HCT116 (cell line): ENCODE measurements at regions not wholly inside any gene's neighbourhood (a gene's known extent, or its start where the extent isn't known, plus 50 kb on each side); places are given as distances from the start of the nearest gene placed in this dataset.

ENCODE experiments used
- ATAC-seq: fragments of 200-7000 bp; cut with Tn5 transposase; 2 replicates; pipeline ENCODE4 v1.9.1; 2020; ENCODE audit warnings: mild to moderate bottlenecking, moderate library complexity
- BruUV-seq: library from RNA; stranded (reverse); fragments of 400-500 nt; replicated peaks from 2 replicates; lab custom pipeline; 2021; lab: Mats Ljungman, UMichigan
- CTCF ChIA-PET: fragments of 300-600 bp; sonication (Branson Sonifier 250); formaldehyde crosslinking; loops from one replicate; lab custom pipeline; 2021; ENCODE audit warnings: antibody characterized with exemption; lab: Charles Lee
- POLR2A ChIA-PET: fragments of 300-600, 350-600 bp; sonication (Branson Sonifier 250); formaldehyde crosslinking; loops from one replicate; lab custom pipeline; 2021; ENCODE audit warnings: antibody characterized with exemption; lab: Charles Lee
- RAD21 ChIA-PET, 2 experiments: fragments of 300-600 bp; sonication (Branson Sonifier 250); formaldehyde crosslinking; loops; one replicate each; lab custom pipeline; 2023; ENCODE audit warnings: low total read pairs in 2 of 2; ENCODE audit not compliant: uncharacterized antibody in 2 of 2, unreplicated experiment in 2 of 2, low non-redundant PET in 1 of 2; lab: Charles Lee
- DNase-seq: peaks from one replicate; pipeline ENCODE4 v3.0.0-alpha.2; 2010; ENCODE audit warnings: low read depth, low spot score
- H2AFZ ChIP-seq: fragments of 200-600 bp; shearing (Covaris generic), sonication (generic); 2 replicates; pipeline ENCODE4 v1.6.1; 2017; ENCODE audit warnings: low read depth, mixed run types, mixed read lengths, antibody characterized with exemption, low read length; ENCODE audit not compliant: poor library complexity, severe bottlenecking
- H3K27ac ChIP-seq: 2 replicates; pipeline ENCODE4 v1.5.1; 2012; ENCODE audit warnings: low read depth, low read length
- H3K27me3 ChIP-seq: fragments of 200-600 bp; sonication (generic); 2 replicates; pipeline ENCODE4 v1.6.1; 2016; ENCODE audit warnings: mixed run types, low read length, mixed read lengths; ENCODE audit not compliant: insufficient read depth
- H3K36me3 ChIP-seq, 2 experiments: fragments of 200-500 bp in 1 of 2; fragments of 200-600 bp in 1 of 2; sonication (Bioruptor generic) in 1 of 2; sonication (generic) in 1 of 2; 2 replicates each; pipeline versions ENCODE4 v1.5.1 to v1.6.1; 2014 to 2016; ENCODE audit warnings: low read length in 2 of 2, inconsistent platforms in 1 of 2, mixed read lengths in 1 of 2, mixed run types in 1 of 2; ENCODE audit not compliant: insufficient read depth in 2 of 2, control insufficient read depth in 1 of 2
- H3K4me1 ChIP-seq, 2 experiments: fragments of 200-600 bp in 1 of 2; sonication (generic) in 1 of 2; 2 replicates each; pipeline versions ENCODE4 v1.5.1 to v1.6.1; 2012 to 2017; ENCODE audit warnings: low read length in 2 of 2, inconsistent platforms in 1 of 2, mild to moderate bottlenecking in 1 of 2, mixed read lengths in 1 of 2, mixed run types in 1 of 2, moderate library complexity in 1 of 2; ENCODE audit not compliant: insufficient read depth in 2 of 2, control insufficient read depth in 1 of 2
- H3K4me2 ChIP-seq: fragments of 200-600 bp; sonication (generic); 2 replicates; pipeline ENCODE4 v1.6.1; 2017; ENCODE audit warnings: mixed run types, low read length, mixed read lengths
- H3K4me3 ChIP-seq, 2 experiments: fragments of 200-600 bp in 1 of 2; sonication (generic) in 1 of 2; replicated peaks in 1 of 2; 2 replicates each; pipeline ENCODE4 v1.5.1; 2011 to 2016; ENCODE audit warnings: low read length in 2 of 2, control low read depth in 1 of 2, low read depth in 1 of 2, mild to moderate bottlenecking in 1 of 2, mixed read lengths in 1 of 2, mixed run types in 1 of 2
- H3K79me2 ChIP-seq: fragments of 200-600 bp; sonication (generic); 2 replicates; pipeline ENCODE4 v1.6.1; 2017; ENCODE audit warnings: mild to moderate bottlenecking, mixed run types, low read length, moderate library complexity, mixed read lengths; ENCODE audit not compliant: insufficient read depth
- H3K9ac ChIP-seq: fragments of 200-600 bp; sonication (generic); 2 replicates; pipeline ENCODE4 v1.6.1; 2016; ENCODE audit warnings: low read length, mixed read lengths
- H3K9me2 ChIP-seq: fragments of 200-600 bp; sonication (generic), shearing (Covaris generic); 2 replicates; pipeline ENCODE4 v1.6.1; 2017; ENCODE audit warnings: mixed run types, mild to moderate bottlenecking, moderate library complexity; ENCODE audit not compliant: insufficient read depth
- H3K9me3 ChIP-seq, 2 experiments: fragments of 200-500 bp in 1 of 2; fragments of 200-600 bp in 1 of 2; sonication (Bioruptor generic) in 1 of 2; sonication (generic) in 1 of 2; 2 replicates each; pipeline ENCODE4 v1.6.1; 2014 to 2017; ENCODE audit warnings: low read length in 2 of 2, mixed read lengths in 2 of 2, inconsistent platforms in 1 of 2, low read depth in 1 of 2, mild to moderate bottlenecking in 1 of 2, mixed run types in 1 of 2, moderate library complexity in 1 of 2; ENCODE audit not compliant: control insufficient read depth in 1 of 2, insufficient read depth in 1 of 2
- H4K20me1 ChIP-seq: fragments of 200-600 bp; sonication (generic), shearing (Covaris generic); 2 replicates; pipeline ENCODE4 v1.6.1; 2017; ENCODE audit warnings: mixed run types, mild to moderate bottlenecking, moderate library complexity; ENCODE audit not compliant: insufficient read depth
- EGR1 ChIP-seq: IDR thresholded peaks from 2 replicates; pipeline ENCODE4 v1.6.1; 2012; ENCODE audit warnings: low read depth
- ELF1 ChIP-seq: IDR thresholded peaks from 2 replicates; pipeline ENCODE4 v1.6.1; 2012; ENCODE audit warnings: low read depth, borderline replicate concordance
- EZH2 ChIP-seq: fragments of 200-600 bp; sonication (generic); IDR thresholded peaks from 2 replicates; pipeline ENCODE4 v1.6.1; 2017; ENCODE audit warnings: antibody characterized with exemption, mixed run types
- EZH2phosphoT487 ChIP-seq: fragments of 200-600 bp; IDR thresholded peaks from 2 replicates; pipeline ENCODE4 v1.6.1; 2018; ENCODE audit warnings: antibody characterized with exemption, borderline replicate concordance
- JUND ChIP-seq: IDR thresholded peaks from 2 replicates; pipeline ENCODE4 v1.6.1; 2012
- POLR2A ChIP-seq: IDR thresholded peaks from 2 replicates; pipeline ENCODE4 v1.7.0; 2011; ENCODE audit warnings: borderline replicate concordance; ENCODE audit not compliant: insufficient read depth, insufficient read length; ENCODE audit errors: extremely low read depth
- SIN3A ChIP-seq: IDR thresholded peaks from 2 replicates; pipeline ENCODE4 v1.6.1; 2012; ENCODE audit warnings: low read depth
- SRF ChIP-seq: IDR thresholded peaks from 2 replicates; pipeline ENCODE4 v1.6.1; 2012; ENCODE audit warnings: low read depth
- YY1 ChIP-seq: IDR thresholded peaks from 2 replicates; pipeline ENCODE4 v1.6.1; 2011; ENCODE audit warnings: low read length, low read depth, moderate library complexity, mild to moderate bottlenecking; ENCODE audit not compliant: insufficient replicate concordance; ENCODE audit errors: extremely low read depth
- ZFX ChIP-seq: fragments of 450-650 bp; IDR thresholded peaks from 2 replicates; pipeline ENCODE4 v1.6.1; 2017
- ZNF274 ChIP-seq: fragments of 200-500 bp; sonication (Bioruptor generic); IDR thresholded peaks from 2 replicates; pipeline ENCODE4 v1.6.1; 2014; ENCODE audit warnings: mild to moderate bottlenecking, low read depth, low read length, inconsistent platforms
- intact Hi-C: fragments of 100-400 bp; cut with micrococcal nuclease; formaldehyde crosslinking; loops from 2 replicates; pipeline ENCODE4 v1.10.0; 2022
- TF ChIP-seq, protein P1 (sequence below), 3 experiments: fragments of 200-600 bp in 1 of 3; sonication (generic) in 1 of 3; IDR thresholded peaks in 2 of 3; conservative IDR thresholded peaks in 1 of 3; 2 replicates each; pipeline ENCODE4 v1.5.1; 2012 to 2017; ENCODE audit warnings: low read depth in 2 of 3, low read length in 2 of 3, antibody characterized with exemption in 1 of 3, borderline replicate concordance in 1 of 3, control low read depth in 1 of 3, mild to moderate bottlenecking in 1 of 3, mixed read lengths in 1 of 3, mixed run types in 1 of 3, moderate library complexity in 1 of 3; ENCODE audit not compliant: insufficient read depth in 1 of 3
- TF ChIP-seq, protein P2 (sequence below): IDR thresholded peaks from 2 replicates; pipeline ENCODE4 v1.6.1; 2012
- TF ChIP-seq, protein P3 (sequence below): IDR thresholded peaks from 2 replicates; pipeline ENCODE4 v1.6.1; 2012

DNA sequence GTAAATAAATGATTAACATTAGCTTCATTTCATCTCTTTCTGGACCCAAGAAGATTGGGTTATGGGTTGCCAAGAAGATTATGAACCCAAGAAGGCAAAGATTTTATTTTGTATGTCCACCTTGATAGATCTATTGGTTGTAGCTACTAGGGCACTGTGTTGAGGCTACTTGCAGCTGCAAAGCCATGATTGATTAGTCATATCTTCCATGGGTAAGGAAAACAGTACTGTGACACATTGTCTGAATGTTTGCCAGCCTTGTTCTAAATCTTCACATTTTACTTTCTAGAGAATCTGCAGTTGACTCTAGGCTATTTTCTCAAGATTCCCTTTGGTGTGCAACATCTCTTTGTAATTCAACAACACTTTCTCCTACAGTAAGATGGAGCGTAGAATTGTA lies 229.2 kb upstream of the KCNH8 start:
- Histone ChIP-seq H3K4me2 (no peak overlapping the region), H3K27me3 (no peaks in the 10 kb centered on the region), H4K20me1 (no peaks in the 10 kb centered on the region), H3K9me3 (peaks cover 0 to 3% of the 10 kb centered on the region in 2 experiments; a peak in 1 of 4 replicates), H3K79me2 (no peaks in the 10 kb centered on the region), H3K9ac (no peak overlapping the region), H3K27ac (no peak overlapping the region), H3K36me3 (no peaks in the 10 kb centered on the region), H2AFZ (no peak overlapping the region), H3K4me3 (no peak overlapping the region), H3K9me2 (no peaks in the 10 kb centered on the region), H3K4me1 (no peaks in the 10 kb centered on the region)
- BruUV-seq = no TSS peak
- intact Hi-C loops = no loop called here
- POLR2A ChIA-PET = no interaction called here
- RAD21 ChIA-PET = no interaction called here
- no peak for ATAC-seq
- CTCF ChIA-PET = no interaction called here
- no peak for TF ChIP-seq ELF1
- TF ChIP-seq EZH2phosphoT487 = no peak
- TF ChIP-seq, protein P1, sequence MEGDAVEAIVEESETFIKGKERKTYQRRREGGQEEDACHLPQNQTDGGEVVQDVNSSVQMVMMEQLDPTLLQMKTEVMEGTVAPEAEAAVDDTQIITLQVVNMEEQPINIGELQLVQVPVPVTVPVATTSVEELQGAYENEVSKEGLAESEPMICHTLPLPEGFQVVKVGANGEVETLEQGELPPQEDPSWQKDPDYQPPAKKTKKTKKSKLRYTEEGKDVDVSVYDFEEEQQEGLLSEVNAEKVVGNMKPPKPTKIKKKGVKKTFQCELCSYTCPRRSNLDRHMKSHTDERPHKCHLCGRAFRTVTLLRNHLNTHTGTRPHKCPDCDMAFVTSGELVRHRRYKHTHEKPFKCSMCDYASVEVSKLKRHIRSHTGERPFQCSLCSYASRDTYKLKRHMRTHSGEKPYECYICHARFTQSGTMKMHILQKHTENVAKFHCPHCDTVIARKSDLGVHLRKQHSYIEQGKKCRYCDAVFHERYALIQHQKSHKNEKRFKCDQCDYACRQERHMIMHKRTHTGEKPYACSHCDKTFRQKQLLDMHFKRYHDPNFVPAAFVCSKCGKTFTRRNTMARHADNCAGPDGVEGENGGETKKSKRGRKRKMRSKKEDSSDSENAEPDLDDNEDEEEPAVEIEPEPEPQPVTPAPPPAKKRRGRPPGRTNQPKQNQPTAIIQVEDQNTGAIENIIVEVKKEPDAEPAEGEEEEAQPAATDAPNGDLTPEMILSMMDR (IDR thresholded peaks at IDR 0.05 in 2 of 3, conservative IDR thresholded peaks at IDR 0.05 in 1 of 3; ENCODE audit: borderline replicate concordance in 1 of 3, insufficient read depth in 1 of 3, low read depth in 2 of 3, low read length in 2 of 3) = no peak
- TF ChIP-seq, protein P2, sequence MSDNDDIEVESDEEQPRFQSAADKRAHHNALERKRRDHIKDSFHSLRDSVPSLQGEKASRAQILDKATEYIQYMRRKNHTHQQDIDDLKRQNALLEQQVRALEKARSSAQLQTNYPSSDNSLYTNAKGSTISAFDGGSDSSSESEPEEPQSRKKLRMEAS = no peak
- no peak for TF ChIP-seq JUND
- no peak for TF ChIP-seq SIN3A
- no peak for TF ChIP-seq SRF
- no peak for TF ChIP-seq ZNF274
- TF ChIP-seq YY1 = no peak
- TF ChIP-seq ZFX = no peak
- TF ChIP-seq POLR2A = no peak
- no peak for TF ChIP-seq EGR1
- no peak for TF ChIP-seq EZH2
- TF ChIP-seq, protein P3, sequence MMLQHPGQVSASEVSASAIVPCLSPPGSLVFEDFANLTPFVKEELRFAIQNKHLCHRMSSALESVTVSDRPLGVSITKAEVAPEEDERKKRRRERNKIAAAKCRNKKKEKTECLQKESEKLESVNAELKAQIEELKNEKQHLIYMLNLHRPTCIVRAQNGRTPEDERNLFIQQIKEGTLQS = no peak
- no peak for DNase-seq
